Activated naive CD4-positive, alpha-beta T cell treated with anti-CD3 and anti-CD28 coated beads for 36 hours (primary cell): ENCODE measurements at regions not wholly inside any gene's neighbourhood (a gene's known extent, or its start where the extent isn't known, plus 50 kb on each side); places are given as distances from the start of the nearest gene placed in this dataset.

Experiments used
- CTCF ChIA-PET: fragments of 350-600 bp; sonication (Branson Sonifier 250); formaldehyde crosslinking; loops from one replicate; lab custom pipeline; 2021; ENCODE audit warnings: antibody characterized with exemption; lab: Charles Lee
- DNase-seq: peaks from one replicate; pipeline ENCODE4 v3.0.0-alpha.2; 2020
- H3K27ac Mint-ChIP-seq: one replicate; pipeline ENCODE4 v1.8.0; 2021; ENCODE audit warnings: mild to moderate bottlenecking, mixed read lengths
- H3K27me3 Mint-ChIP-seq: one replicate; pipeline ENCODE4 v1.8.0; 2021; ENCODE audit warnings: low read depth, mixed read lengths
- H3K36me3 Mint-ChIP-seq: one replicate; pipeline ENCODE4 v1.8.0; 2021; ENCODE audit warnings: low read depth, mixed read lengths
- H3K4me1 Mint-ChIP-seq: one replicate; pipeline ENCODE4 v1.8.0; 2021; ENCODE audit warnings: low read depth, mixed read lengths
- H3K4me3 Mint-ChIP-seq: one replicate; pipeline ENCODE4 v1.8.0; 2021; ENCODE audit warnings: mild to moderate bottlenecking, moderate library complexity, mixed read lengths
- H3K9me3 Mint-ChIP-seq: one replicate; pipeline ENCODE4 v1.8.0; 2021; ENCODE audit warnings: mixed read lengths
- intact Hi-C: fragments of 100-400 bp; cut with micrococcal nuclease; formaldehyde crosslinking; loops from one replicate; pipeline ENCODE4 v1.15.1; 2023

DNA sequence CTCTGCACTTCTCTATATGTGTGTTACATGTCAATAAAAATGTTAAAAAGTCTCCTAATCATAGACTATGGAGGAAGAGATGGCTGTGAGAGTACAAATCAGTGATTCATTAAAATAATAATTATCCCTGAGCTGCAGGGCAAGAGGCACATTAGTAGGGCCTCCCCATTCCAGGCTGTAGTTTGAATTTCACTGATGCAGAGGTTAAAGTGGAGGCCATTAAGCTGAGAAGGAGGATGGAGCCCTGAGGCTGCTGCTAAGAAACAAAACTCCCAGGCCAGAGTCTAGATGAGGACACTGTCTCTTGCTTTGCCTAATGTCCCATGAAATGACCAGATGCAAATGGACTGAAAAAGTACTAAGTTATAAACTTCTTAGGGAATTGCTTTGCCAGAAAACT is 89.1 kb upstream of the WDR26 start:
- H3K27me3 Mint-ChIP-seq: no peaks in the 10 kb centered on the region

DNA sequence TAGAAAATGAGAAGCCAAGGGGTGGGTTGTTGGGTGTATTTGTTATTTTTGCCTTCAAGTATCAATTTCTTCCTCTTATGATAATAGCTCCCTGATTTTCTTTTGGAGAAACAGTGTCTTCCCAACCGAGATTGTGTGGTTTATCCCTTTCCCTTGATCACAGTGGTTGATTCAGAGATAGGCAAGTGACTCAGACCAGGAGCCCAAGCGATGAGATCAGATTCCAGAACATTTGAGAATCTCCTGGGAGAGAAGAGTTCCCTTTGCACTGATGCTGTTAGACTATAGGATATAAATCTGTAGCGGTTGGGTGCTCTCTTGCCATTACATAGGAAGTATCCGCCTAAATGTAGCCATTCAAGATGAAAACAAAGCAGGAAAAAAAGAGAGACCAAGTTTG is 90.1 kb upstream of the WDR26 start:
- no peaks in the 10 kb centered on the region for H3K27me3 Mint-ChIP-seq
- H3K36me3 Mint-ChIP-seq: no peaks in the 10 kb centered on the region
- no peak overlapping the region for H3K4me3 Mint-ChIP-seq
- H3K27ac Mint-ChIP-seq: no peak overlapping the region
- H3K4me1 Mint-ChIP-seq: no peaks in the 10 kb centered on the region
- no peaks in the 10 kb centered on the region for H3K9me3 Mint-ChIP-seq
- no peak for DNase-seq
- intact Hi-C loops: no loop called here
- CTCF ChIA-PET: interaction anchor here (0.6 to 1.5 kb wide), 5 partner anchors 11 to 159 kb away, joined by 3 to 6 read pairs (median 3); no protein-coding TSS in a partner anchor

More for the DNA sequence above, 89.1 kb upstream of the WDR26 start:
- no peaks in the 10 kb centered on the region for H3K4me1 Mint-ChIP-seq
- no peak overlapping the region for H3K4me3 Mint-ChIP-seq
- no peak overlapping the region for H3K27ac Mint-ChIP-seq
- H3K36me3 Mint-ChIP-seq: no peaks in the 10 kb centered on the region
- intact Hi-C loops: no loop called here
- no peak for DNase-seq
- CTCF ChIA-PET: interaction anchor here (1.3 to 2.1 kb wide), 2 partner anchors 10 to 11 kb away, joined by 6 to 16 read pairs; no protein-coding TSS in a partner anchor
- H3K9me3 Mint-ChIP-seq: no peaks in the 10 kb centered on the region

DNA sequence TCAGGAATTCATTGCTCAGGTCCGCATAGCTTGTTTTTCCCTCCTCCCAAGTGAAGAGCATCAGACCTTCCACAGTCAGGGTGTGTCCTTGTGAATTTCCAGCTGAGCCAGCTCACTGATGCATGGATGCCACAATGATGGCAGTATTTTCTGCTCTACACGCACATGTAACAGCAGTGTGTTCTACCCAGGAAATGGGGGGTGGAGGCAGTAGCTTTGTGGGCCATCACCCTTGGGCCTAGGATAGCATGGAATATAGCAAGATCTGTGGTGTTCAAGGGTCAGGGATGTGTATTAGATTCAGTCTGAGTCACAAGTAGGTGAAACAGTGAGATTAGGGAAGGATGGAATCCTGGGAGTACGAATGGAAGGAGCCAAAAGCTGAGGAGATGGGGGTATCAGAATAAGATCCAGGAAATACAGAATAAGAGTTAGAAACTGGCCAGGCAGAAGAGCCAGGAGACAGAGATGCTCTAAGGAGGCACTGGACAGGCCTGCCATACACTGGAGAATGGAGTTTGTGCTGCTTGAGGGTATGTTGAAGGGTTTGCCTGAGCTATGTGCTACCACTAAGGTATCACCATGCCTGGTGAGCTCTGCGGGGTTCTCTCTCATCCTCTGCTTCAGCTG is 90.6 kb upstream of the CNIH3 start:
- DNase-seq: no peak
- Mint-ChIP-seq H3K4me1 (no peaks in the 10 kb centered on the region), H3K27me3 (no peaks in the 10 kb centered on the region), H3K36me3 (no peaks in the 10 kb centered on the region), H3K27ac (no peak overlapping the region), H3K4me3 (no peak overlapping the region), H3K9me3 (no peaks in the 10 kb centered on the region)
- CTCF ChIA-PET: interaction anchor here (0.6 to 1.5 kb wide), 5 partner anchors 12 to 158 kb away, joined by 3 to 6 read pairs (median 5); no protein-coding TSS in a partner anchor
- intact Hi-C loops: no loop called here

DNA sequence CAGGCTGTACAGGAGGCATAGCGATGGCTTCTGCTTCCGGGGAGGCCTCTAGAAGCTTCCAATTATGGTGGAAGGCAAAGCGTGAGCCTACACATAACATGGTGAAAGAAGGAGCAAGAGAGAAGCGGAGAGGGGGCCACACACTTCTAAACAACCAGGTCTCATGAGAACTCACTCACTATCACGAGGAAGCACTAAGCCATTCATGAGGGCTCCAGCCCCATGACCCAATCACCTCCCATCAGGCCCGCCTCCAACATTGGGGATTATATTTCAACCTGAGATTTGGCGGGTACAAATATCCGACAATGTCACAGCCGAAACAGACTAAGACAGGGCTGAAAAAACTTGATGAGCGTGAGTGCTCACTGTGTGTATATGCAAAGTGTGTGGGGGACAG is 89.3 kb upstream of the CNIH3 start:
- Mint-ChIP-seq H3K27ac (no peak overlapping the region), H3K4me1 (no peaks in the 10 kb centered on the region), H3K9me3 (no peaks in the 10 kb centered on the region), H3K27me3 (no peaks in the 10 kb centered on the region), H3K36me3 (no peaks in the 10 kb centered on the region), H3K4me3 (no peak overlapping the region)
- intact Hi-C loops: no loop called here
- CTCF ChIA-PET: interaction anchor here (0.8 to 1.0 kb wide), 2 partner anchors 13 to 15 kb away, joined by 3 to 5 read pairs; no protein-coding TSS in a partner anchor
- DNase-seq: no peak

DNA sequence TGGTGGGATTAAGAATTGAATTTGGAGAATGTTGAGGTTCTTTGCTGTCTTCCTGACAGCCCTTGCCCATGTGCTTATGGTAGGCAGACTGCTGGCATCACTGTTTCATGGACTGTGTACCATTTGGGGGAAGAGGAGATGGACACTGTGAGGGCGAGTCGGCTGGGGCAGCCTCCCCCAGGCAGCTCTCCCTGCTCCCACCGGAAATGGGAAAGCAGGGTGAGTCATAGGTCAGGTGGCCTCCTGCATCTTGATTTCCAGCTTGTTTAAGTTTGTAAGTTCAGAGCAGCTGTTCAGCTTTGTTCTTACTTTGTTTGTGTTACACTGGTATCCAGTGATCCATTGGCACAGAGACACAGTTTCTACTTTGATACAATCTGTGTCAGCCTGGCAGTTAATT is 87.2 kb upstream of the CNIH3 start:
- DNase-seq: no peak
- CTCF ChIA-PET: interaction anchor here (2.6 kb wide), 1 partner anchor 15 kb away, joined by 11 read pairs; no protein-coding TSS in a partner anchor
- H3K27me3 Mint-ChIP-seq: no peaks in the 10 kb centered on the region
- no peak overlapping the region for H3K4me3 Mint-ChIP-seq
- intact Hi-C loops: no loop called here
- H3K9me3 Mint-ChIP-seq: no peaks in the 10 kb centered on the region
- H3K4me1 Mint-ChIP-seq: no peaks in the 10 kb centered on the region
- H3K27ac Mint-ChIP-seq: no peak overlapping the region
- no peaks in the 10 kb centered on the region for H3K36me3 Mint-ChIP-seq

DNA sequence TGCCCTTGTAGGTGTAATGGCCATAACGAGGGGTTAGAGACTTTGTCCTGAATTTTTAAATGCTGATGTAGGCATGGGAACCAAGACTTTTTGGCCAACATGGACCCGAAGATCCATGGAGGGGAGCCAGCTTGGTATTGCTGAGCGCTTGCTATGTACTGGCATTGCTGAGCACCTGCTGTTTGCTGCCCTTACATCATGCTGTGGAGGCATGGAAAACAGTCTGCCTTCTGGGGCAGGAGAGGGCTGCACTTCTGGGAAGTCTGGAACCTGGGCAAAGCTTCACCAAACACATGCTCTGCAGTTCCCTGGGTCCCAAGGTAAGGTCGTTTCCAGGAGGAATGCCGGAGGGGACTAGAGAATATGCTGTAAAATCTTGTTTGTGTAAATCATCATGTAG is 86.3 kb upstream of the CNIH3 start:
- no peaks in the 10 kb centered on the region for H3K4me1 Mint-ChIP-seq
- no peak overlapping the region for H3K27ac Mint-ChIP-seq
- no peaks in the 10 kb centered on the region for H3K9me3 Mint-ChIP-seq
- intact Hi-C loops: no loop called here
- CTCF ChIA-PET: interaction anchor here (2.6 kb wide), 1 partner anchor 16 kb away, joined by 11 read pairs; no protein-coding TSS in a partner anchor
- no peak for DNase-seq
- no peaks in the 10 kb centered on the region for H3K36me3 Mint-ChIP-seq
- H3K4me3 Mint-ChIP-seq: no peak overlapping the region
- H3K27me3 Mint-ChIP-seq: no peaks in the 10 kb centered on the region

DNA sequence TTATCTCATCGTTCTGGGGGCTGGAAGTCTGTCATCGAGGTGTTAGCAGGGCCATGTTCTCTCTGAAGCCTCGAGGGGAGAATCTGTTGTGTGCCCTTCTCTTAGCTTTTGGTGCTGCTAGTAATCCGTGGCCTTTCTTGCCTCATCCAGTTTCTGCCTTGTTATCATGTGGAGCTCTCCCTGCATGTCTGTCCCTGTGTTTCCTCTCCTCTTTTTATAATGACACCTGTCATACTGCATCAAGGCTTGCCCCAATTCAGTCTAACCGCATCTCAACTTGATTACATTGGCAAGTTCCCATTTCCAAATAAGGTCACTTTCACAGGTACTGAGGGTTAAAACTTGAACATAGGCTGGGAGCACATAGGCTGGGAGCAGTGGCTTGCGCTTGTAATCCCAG is 82.6 kb upstream of the CNIH3 start:
- Mint-ChIP-seq H3K27ac (no peak overlapping the region), H3K36me3 (no peaks in the 10 kb centered on the region), H3K9me3 (no peaks in the 10 kb centered on the region), H3K27me3 (no peaks in the 10 kb centered on the region), H3K4me1 (no peaks in the 10 kb centered on the region), H3K4me3 (no peak overlapping the region)
- CTCF ChIA-PET: no interaction called here
- intact Hi-C loops: no loop called here
- DNase-seq: no peak

DNA sequence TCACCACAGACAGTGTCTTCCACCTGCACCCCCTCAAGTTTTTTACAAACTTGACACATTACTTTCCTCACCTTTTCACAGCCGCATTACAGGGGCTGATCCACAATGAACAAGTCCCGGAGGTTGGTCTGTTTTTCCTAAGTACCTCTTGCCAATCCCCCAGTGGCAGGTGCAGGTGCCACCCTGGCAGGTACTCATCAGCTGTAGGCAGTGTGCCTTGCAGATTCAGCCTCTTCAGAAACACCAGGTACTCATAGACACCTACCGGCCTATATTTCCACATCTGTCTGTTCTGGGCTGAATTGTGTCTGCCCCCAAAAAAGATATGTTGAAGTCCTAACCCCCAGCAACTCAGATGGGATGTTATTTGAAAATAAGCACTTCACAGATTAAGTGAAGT is 81.4 kb upstream of the CNIH3 start:
- intact Hi-C loops: no loop called here
- H3K27me3 Mint-ChIP-seq: no peaks in the 10 kb centered on the region
- no peaks in the 10 kb centered on the region for H3K9me3 Mint-ChIP-seq
- DNase-seq: no peak
- H3K4me1 Mint-ChIP-seq: no peaks in the 10 kb centered on the region
- H3K36me3 Mint-ChIP-seq: no peaks in the 10 kb centered on the region
- no peak overlapping the region for H3K4me3 Mint-ChIP-seq
- no peak overlapping the region for H3K27ac Mint-ChIP-seq
- CTCF ChIA-PET: no interaction called here

DNA sequence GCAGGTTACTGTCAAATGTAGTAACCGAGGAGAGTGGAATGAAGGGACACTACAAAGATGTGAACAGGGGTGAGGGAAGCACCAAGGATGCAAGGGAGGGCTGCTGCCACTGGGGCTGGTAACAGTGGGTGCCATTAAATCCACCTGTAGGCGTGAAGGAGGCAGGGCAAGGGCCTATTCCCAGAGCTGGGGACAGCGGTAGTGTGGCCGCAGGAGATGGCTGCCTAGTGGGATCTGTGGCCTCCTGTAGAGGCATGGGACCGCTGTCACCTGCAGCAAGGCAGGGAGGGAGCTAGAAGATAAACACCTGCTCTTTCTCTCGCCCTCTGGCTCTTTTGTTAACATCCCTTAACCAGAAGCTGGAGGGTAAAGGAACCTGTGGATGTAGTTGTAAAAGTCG is 80.5 kb upstream of the CNIH3 start:
- CTCF ChIA-PET: interaction anchor here (0.9 to 1.6 kb wide), 2 partner anchors 23 to 387 kb away, joined by 3 to 4 read pairs; no protein-coding TSS in a partner anchor
- H3K4me3 Mint-ChIP-seq: no peak overlapping the region
- no peaks in the 10 kb centered on the region for H3K9me3 Mint-ChIP-seq
- H3K36me3 Mint-ChIP-seq: no peaks in the 10 kb centered on the region
- H3K4me1 Mint-ChIP-seq: no peaks in the 10 kb centered on the region
- DNase-seq: no peak
- H3K27ac Mint-ChIP-seq: no peak overlapping the region
- no peaks in the 10 kb centered on the region for H3K27me3 Mint-ChIP-seq
- intact Hi-C loops: no loop called here

DNA sequence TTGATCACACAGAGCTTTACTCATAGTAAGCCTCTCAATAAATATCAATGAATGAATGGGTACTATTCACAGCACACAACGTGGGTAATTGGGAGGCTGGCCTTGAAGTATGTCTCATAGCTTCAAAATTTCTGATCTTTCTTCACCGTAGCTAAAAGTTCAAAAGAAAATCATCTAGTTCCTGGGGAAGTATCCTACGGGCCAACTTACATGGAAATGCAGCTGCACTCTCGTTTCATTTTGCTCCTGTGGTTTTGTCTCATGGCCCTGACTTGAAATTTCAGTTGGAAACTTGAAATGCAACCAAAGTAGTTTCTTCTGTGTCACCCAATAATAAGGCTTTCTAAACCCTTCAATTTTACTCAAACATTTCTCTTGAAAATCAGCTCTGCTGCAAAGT is 76.1 kb upstream of the CNIH3 start:
- intact Hi-C loops: no loop called here
- Mint-ChIP-seq H3K4me3 (no peak overlapping the region), H3K27ac (no peak overlapping the region), H3K9me3 (no peaks in the 10 kb centered on the region), H3K36me3 (no peaks in the 10 kb centered on the region), H3K27me3 (no peaks in the 10 kb centered on the region), H3K4me1 (peaks cover 16% of the 10 kb centered on the region)
- CTCF ChIA-PET: interaction anchor here (1.1 to 1.3 kb wide), 3 partner anchors 27 to 383 kb away, joined by 3 to 4 read pairs (median 4); no protein-coding TSS in a partner anchor
- DNase-seq: no peak

DNA sequence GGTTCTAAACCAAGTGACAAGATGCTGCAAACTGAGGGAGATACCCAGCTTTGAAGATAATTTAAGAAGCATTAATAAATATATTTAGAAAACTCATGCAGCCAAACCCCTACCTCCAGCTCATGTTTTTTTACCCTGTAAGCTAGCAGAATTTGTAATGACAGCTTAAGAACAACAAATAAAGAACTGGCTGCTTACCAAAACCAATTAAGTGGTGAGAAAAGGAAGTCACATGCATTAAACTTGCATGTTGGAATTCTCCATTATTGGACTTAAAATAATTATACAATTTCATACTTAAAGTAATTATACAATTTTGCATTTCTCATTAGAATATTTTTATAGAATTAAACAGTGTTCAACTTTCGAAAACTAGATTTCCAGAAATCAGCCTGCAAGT is 75.6 kb upstream of the CNIH3 start:
- Mint-ChIP-seq H3K36me3 (no peaks in the 10 kb centered on the region), H3K4me1 (peaks cover 16% of the 10 kb centered on the region), H3K4me3 (no peak overlapping the region), H3K27ac (no peak overlapping the region), H3K9me3 (no peaks in the 10 kb centered on the region), H3K27me3 (no peaks in the 10 kb centered on the region)
- CTCF ChIA-PET: interaction anchor here (1.1 to 1.3 kb wide), 3 partner anchors 27 to 382 kb away, joined by 3 to 4 read pairs (median 4); no protein-coding TSS in a partner anchor
- intact Hi-C loops: no loop called here
- no peak for DNase-seq

DNA sequence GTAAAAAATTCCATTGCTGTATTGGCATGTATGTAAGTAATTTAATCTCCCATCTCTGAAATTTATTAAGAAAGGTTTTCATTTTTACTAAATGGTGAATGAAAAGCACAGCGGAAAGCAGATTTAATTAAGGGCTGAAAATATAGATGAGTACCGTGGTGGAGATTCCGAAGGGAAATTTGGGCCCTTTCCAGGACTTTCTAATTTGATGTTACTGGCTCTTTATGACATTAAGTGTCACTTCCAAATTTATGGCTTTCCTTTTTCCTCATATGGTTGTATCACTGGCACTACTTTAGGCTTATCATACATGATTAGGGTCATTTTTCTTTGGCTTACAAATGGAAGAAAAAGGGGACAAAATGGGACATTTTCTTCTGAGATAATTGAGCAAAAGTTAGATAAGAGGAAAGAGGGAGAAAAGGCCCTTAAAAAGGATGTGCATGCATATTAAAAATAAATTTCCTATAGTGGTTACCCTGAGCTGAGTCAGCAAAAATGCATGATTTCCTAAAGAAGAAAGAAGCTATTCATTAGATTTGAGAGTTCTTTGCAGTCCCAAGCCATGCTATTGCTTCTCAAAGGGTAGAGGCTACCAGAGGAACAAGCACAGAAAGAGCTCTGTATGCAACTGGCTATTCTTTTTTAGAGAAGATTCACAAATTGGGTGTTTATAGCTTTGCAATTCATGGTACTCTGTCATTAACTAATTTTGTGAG is 74.9 kb upstream of the CNIH3 start:
- no peak overlapping the region for H3K4me3 Mint-ChIP-seq
- intact Hi-C loops: no loop called here
- no peaks in the 10 kb centered on the region for H3K9me3 Mint-ChIP-seq
- no peak for DNase-seq
- H3K27ac Mint-ChIP-seq: no peak overlapping the region
- H3K36me3 Mint-ChIP-seq: no peaks in the 10 kb centered on the region
- peaks cover 16% of the 10 kb centered on the region for H3K4me1 Mint-ChIP-seq
- CTCF ChIA-PET: interaction anchor here (1.4 kb wide), 1 partner anchor 27 kb away, joined by 4 read pairs; no protein-coding TSS in a partner anchor
- H3K27me3 Mint-ChIP-seq: no peaks in the 10 kb centered on the region
